Stimulated activated CD8-positive, alpha-beta memory T cell treated with anti-CD3 and anti-CD28 coated beads, Interleukin-7, amount 100 ng/mL, for 48 hours (primary cell): ENCODE measurements at regions not wholly inside any gene's neighbourhood (a gene's known extent, or its start where the extent isn't known, plus 50 kb on each side); places are given as distances from the start of the nearest gene placed in this dataset.

Source experiments
- DNase-seq, 2 donors: peaks; one replicate each; pipeline ENCODE4 v3.0.0-alpha.2; 2020; ENCODE audit warnings: low read depth in 1 of 2; ENCODE audit errors: extremely low read depth in 1 of 2

DNA sequence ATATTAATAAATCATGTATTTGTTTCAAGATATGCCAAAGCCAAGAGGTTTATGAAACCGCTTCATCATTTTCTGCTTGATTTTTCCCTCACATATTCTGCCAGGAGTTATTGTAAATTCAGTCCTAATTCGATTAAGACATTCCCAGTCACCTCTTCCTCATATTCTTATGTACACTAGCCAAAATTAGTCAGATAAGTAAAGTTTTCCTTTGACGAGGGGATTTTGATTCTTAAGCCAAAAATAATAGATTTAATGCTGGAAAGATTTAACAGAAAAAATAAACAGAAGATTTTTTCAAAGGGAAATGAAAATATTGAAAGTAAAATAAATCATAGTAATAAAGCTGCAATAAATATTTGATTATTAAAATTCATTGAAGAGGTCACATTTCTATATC, 51.0 kb upstream of the VEGFC start:
- DNase-seq = no peak

DNA sequence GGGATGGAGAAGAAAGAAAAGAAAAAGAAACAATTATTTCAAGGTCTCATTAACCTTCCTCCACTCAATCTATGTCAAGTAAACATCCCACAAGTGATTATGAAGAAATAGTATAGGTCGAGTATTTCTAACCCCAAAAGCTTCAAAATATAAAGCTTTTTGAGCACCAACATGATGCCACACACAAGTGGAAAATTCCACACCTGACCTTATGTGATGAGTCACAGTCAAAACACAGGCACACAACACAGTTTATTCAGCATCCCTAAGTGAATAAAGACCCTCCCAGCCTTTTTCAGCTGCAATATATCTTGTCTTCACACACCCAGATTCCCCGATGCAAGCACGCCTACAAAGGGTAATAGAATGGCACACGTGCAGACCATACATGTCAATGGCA, 51.7 kb upstream of the VEGFC start:
- no peak for DNase-seq

DNA sequence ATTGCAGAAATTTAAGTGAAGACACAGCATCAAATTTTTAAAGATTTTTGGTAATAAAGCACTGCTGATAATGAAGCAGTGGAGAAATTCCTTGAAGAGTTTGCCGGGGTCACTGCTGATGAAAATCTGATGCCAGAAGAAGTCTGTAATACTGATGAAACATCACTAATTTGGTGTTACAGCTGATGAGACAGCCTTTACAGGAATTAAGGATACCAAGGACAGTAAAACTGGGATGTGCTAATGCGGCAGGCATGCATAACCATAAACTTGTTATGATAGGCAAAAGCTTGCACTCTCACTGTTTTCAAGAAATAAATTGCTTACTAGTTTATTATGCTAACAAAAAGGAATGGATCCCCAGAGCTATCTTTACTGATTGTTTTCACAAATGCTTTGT, 52.9 kb upstream of the VEGFC start:
- DNase-seq = no peak

DNA sequence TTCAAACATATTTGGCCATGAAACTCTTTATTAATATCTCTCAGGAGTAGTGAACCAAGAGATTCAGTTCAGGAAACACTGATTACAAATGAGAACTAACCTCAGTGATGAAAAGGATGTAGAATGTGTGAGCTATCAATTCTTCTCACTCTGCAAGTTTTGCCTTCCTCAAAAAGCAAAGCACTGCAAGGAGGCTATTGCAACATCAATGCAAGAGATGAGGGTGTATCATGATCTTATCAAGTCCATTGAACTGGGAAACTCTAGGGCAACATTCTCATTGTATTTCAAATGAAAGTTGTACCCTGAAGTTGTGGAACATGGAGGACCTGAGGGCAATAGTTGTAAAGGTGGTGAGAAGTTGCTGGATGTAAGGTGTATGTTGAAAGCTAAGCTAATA, 56.4 kb upstream of the VEGFC start:
- DNase-seq = no peak

DNA sequence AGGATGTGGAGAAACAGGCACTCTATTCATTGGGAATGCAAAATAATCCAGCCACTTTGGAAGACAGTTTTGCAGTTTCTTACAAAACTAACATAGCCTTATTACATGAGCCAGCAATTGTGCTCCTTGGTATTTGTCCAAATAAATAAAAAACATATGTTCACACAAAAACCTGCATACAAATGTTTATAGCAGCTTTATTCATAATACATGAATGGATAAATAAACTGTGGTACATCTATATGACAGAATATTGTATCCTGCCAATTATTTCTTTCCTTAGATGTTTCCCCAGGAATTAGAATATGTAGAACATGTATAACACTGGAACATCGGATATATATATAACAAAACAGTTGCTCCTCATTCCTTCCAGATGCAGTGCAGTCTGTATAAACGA, 57.7 kb upstream of the VEGFC start:
- no peak for DNase-seq

DNA sequence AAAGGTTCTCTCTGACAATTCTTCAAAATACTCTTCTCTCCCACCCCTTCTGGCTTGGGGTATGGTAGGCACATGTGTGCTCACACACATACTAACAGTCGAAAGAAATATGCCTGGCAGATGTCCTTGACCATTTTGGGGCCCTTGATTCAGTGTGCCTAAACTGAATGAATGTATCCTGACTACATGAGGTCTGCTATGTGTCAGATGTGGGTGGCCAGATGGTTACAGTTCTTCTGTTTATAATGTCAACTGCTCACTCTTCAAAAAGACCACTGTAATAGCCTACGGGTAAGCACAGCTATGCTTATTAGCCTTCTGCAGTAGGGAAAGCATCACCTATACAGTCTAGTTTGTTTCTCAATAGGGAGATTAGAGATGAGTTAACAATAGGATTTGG, 63.7 kb upstream of the VEGFC start:
- DNase-seq = no peak

DNA sequence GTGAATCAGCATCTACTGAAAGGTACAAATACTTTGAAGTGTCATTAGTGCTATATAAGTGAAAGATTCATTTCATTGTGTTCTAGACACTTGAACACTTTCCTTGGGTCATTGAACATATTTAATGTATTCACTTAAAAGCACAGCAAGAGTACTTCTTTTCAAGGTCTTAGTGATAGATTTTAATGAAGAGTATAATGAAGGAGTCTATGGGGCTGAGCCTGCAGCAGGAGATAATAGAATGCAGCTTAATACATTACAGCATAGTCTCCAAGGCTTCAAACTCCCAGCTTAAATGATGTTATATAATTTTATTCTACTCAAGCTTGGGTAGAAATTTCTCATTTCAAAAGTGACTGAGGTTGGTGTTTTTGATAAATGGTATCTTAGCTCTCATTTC, 66.1 kb upstream of the VEGFC start:
- no peak for DNase-seq

DNA sequence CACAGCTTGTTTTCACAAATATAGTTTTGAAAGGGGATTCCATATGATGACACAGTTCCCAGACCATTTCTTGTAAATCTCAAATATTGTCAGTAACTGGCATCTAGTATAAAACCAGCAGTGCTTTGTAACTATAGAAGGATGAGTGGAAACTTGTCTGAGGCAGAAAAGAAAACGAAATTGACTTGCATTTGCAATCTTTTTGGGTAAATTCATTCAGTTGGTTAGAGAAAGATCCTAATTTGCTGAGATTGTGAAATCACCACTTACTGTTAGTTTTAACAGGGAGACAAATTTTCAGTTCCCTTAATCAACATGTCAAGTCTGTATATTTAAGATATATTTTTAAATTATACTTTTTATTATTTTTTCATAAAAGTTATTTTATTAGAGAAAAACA, 71.5 kb upstream of the VEGFC start:
- DNase-seq = no peak

DNA sequence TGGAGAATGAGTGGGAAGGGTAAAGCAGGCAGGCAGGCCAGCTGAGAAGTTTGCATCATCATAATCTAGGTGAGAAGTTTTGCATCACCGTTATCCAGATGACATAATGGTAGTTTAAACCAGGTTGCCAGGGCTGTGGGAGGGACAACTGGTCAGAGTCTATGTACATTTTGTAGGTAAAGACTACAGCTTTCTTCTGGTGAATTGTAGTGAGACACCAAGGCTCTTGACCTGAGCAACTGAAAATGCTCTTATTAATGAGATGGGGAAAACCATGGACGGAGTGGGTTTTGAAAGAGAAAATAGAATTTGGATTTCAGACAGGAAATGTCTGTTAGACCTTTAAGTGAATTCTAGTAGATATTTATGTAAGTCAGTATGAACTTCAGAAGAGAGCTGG, 76.0 kb upstream of the VEGFC start:
- no peak for DNase-seq

DNA sequence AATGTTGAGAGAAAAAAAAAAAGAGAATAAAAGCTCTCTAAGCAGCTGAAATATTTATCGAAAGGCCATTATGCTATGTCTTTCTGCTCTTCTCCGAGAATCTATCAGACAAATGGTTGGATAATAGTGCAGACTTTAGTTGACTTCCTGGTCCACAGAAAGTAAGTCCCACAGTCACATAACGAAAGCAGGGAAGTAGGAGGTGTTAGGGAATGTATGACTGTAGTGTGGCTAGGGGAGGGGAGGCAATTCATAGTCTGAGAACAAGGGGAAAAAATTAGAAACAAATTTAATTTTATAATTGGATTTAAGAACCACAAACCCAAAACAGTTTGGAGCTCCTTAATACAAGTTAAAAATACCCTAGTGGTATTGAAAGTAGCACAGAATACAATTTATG, 79.7 kb upstream of the VEGFC start:
- DNase-seq = no peak

DNA sequence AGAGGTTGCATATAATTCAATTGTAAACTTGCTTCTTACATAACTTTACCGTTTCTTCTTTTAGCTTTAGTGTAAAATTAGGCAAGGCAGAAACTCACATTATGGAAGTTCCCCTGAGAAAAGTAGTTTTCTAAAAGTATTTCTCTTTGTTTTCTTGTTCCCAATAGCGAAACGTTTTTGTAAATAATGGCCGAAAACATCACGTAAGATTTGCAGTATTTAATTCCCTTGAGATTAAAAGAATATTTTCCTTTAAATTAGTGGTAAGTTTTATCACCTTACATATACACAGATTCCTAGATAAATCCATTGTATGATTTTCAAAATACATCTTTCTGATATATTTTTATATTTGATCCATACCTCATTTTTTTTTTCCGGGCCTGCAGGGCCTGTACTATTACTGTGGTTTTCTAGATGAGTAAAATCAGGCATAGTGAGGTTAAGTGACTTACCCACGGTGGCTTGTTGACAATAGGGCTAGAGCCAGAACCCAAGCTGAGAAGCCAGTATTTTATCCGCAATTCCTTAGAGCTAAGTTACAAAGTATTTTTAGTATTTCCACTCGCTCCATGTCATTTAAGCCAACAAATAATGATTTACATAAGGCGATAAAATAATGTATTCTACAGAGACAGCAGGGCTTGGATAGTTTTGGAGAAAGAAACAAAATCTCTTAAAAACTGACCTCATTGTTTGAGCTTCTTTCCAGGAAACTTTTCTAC, 82.2 kb upstream of the VEGFC start:
- DNase-seq = no peak

DNA sequence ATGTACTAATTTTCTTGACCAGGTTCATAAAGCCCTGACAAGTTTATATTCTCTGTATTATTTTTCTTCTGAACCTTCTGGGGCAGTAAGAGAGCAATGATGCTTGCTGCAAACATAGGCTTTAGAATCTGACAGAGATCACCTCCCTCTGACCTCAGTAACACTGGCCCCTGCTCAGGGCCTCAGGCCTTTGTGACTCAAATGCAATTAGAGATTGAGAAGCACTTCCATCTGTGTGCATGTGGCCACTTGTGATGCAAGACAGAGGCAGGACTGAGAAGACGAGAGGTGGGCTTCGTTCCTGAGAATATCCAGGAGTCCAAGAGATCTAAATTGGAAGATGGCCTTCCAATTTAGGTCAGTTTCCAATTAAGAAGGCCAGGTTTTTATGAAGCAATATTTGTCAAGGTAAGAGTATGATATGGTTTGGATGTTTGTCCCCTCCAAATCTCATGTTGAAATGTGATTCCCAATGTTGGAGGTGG, 82.8 kb upstream of the VEGFC start:
- no peak for DNase-seq

DNA sequence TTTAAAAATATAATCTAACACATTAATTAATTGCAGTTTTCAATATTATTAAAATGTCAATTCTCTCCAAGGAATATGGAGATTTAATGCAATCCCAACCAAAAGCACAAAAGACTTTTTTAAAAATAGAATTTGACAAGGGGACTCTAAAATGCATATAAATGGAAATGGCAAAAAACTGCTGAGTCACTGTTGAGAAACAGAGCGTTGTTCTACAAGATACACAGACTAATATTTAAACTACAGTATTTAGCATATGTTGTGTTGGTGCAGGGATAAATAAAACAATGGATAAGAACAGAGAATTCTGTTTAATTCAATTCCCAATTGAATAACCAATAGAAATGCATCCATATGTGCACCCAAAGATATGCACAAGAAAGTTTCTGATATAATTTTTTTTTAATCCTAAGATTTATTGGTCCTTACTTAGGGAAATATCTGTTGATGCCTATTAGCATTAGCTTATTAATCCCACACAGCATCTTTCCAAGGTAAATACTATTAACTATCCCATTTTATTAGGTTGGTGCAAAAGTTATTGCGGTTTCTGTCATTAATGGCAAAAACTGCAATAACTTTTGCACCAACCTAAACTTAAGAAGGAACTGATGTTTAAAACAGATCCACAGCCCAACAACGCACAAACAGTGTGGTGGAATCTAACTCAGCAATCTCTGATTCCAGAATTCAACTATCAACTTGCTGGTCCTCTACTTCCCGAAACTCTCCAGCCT, 86.8 kb upstream of the VEGFC start:
- DNase-seq = no peak

DNA sequence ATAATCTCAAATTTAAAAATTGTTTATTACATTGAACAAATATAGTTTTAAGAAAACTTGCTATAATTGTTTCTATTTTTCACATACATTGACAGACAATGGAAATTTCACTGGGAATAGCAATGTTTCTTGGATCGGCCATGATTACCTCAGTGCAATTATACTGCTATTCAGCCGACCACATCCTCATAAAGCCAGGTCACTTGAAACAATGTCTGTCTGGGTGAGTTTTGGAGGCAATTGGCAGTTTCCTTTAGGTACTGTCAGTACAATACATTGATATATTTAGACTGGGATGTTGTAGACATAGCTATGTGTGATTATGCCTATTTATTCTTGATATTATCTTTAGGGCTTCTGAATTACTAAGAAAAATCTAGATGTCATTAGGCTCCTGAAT, 89.5 kb upstream of the VEGFC start:
- no peak for DNase-seq

DNA sequence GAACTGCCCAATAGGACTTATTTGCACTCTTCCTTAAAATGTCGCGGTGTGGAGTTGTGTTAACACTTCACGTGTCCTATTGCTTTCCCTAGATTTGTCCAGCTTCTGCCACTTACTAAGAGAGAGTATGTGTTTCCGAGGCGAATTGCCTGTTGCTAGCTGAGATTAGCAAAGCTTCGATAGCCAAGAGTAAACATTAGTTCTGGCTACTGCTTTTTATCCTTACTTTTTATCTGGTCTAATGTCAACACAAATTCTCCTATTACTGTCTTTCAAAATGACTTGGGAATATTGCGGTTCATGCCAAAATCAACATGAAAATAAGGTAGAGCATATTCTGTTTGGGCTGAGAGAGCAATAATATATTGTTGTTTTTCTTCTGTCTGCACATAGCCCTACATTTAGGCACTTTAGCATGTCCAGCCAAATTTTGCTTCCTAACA, 90.4 kb upstream of the VEGFC start:
- no peak for DNase-seq

DNA sequence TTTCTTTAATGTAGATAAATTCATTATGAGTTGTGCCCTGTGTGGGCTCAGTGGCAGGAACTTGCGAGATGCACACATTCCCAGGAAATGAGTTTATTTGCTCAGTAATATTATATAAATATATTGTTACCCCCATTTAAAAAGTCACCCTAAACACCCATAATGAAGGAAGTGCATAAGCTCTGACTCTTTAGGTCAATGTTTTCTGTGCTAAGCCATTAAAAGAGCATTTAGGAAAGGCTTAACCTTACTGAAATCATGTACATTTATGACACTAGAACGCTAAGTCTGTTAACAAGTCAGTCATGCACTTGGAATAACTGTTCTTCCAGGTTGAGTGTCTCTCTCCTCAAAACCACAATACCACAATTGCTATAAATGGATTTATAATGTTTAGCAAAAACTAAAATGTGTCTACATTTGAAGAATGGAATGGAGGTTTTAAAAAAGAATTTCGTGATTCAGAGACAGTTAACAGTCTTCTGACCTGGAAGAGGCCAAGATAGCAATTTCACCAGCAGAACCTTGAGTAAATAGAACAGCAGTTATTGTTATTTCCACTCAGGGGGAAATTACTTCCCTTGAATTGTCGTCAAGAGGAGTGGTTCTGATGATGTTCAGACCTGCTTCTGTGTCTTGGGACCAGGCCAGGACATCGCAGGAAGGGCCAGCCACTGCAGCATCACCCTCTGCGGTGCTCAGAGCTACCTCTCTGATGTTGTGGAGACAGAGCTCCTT, 91.1 kb upstream of the VEGFC start:
- DNase-seq = no peak

DNA sequence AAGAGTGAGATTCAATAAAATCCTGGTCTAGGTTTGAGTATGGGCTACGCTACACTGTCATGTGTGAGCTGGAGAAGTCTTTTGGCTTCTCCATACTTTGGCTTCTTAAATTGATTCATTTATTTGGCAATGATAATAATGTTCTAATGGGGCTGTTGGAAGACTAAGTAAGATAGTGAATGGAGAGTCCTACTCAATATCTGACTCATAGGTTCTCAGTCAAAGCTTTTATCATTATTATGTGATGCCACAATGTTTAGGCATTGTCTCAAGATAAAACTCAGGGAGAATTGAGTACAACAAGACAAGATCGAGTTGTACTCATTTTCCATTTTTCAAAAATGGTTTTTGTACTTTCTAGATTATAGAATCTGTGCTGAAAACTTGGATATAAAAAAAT, 92.5 kb upstream of the VEGFC start:
- DNase-seq = no peak

DNA sequence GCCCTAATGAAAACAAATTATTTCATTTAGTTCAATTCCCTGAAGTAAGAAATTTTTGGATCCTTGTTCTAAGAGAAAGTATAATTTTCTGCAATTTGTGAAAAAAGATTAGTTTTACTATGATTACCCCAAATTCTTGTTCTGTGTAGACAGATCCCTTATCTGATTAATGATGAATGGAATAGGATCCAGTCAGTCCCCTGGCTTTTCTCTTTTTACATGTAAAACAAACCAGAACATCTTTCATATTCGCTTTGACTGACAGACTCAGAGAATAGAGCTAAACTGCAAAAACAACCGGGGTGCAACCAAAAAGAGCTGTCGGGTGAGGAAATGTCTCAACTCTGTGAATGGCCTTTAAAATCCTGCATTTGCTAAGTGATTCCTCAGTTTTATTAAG, 93.4 kb upstream of the VEGFC start:
- no peak for DNase-seq

DNA sequence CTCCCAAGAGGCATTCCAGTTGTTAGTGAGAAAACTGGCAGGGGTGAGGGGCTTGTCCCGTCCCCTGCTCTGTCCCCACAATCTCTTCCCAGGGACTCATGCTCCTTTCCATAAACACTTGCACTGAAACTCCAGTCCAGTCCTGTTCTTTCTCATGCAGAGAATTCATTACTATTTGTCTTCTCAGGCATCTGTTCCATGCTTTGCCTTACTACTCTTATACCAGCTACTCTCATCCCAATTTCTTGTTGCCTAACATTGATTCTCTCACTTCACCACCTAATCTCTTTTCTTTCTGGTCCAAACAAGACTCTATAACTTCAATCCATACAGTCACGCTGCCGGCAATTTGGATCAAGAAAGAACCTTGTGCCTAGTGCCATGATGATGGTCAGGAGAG, 97.1 kb upstream of the VEGFC start:
- no peak for DNase-seq

DNA sequence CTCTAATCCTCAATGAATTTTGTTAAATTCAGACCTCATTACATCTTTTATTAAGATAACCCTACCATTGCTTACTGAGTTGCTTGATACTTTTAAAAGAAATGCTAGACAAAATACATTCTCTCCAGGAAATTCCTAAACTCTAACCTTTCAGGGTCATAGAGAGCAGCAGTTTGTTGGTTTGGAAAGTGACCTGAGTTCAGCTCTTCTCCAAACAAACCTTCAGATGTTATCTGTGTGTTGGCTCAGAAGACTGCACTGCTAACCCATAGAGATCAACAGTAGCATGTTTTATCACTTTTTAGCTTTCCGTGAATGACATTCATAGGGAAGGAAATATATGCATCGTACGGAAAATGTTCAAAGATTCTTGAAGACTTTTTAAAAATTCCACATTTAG, 101.8 kb upstream of the VEGFC start:
- DNase-seq = no peak

DNA sequence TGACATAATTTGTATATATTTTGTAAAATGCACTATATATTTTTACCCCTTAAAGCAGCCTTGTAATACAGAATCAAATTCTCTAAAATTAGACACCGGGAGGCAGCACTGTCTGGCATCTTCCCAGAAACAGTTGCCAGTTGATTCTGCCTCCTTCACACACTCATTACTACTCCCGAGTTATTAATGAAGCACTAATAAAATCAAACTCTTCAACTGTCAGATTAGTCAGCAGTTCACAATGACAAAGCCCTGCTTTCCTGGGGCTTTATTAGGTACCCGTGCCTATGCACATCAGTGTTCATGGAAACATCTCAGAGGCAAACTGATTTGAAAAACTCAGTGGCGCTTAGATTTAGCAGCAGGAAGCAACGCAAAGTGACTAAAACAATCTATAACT, 103.5 kb upstream of the VEGFC start:
- DNase-seq = no peak

DNA sequence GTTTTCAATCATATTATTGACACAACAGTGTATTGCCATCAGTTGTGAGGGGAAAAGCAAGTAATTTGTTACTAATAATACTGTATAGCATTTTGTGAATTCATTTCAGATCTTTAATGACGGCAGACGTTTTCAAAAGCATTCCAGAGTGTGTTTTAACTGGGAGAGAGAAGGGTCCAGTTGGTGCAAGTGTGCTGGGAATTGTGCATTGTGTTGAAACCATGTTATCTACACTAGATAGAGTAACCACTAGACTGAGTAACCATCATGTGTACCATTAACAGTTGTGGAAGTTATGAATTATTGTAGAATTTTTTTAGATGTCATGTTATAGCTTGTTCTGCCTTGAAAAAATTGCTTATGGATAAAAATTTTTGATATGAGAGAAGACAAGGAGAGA, 104.5 kb upstream of the VEGFC start:
- DNase-seq = no peak
